Epidermal melanocyte (primary cell): ENCODE measurements at regions not wholly inside any gene's neighbourhood (a gene's known extent, or its start where the extent isn't known, plus 50 kb on each side); places are given as distances from the start of the nearest gene placed in this dataset.

ENCODE experiments used
- DNase-seq: peaks from one replicate; pipeline ENCODE4 v3.0.0; 2011; ENCODE audit warnings: low spot score; ENCODE audit not compliant: insufficient read length

DNA sequence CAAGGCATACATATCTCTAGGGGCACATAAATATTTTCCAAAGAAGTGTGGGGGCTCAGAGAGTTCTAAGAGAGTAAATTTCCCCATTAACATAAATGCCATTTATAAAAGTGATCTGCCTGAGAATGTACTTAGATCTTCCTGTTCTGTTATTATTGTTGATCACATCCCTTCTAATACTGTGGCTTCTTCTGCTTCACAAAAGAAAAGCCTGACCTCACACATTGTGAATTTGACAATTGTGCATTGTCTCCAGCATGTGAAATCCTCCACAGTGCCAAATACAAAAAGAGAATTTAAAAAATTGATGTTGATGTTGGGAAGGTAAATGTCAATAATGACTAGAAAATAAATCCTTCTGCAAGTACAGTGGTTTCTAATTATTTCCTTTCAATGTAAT, 330.5 kb upstream of the LRIG3 start:
- no peak for DNase-seq

DNA sequence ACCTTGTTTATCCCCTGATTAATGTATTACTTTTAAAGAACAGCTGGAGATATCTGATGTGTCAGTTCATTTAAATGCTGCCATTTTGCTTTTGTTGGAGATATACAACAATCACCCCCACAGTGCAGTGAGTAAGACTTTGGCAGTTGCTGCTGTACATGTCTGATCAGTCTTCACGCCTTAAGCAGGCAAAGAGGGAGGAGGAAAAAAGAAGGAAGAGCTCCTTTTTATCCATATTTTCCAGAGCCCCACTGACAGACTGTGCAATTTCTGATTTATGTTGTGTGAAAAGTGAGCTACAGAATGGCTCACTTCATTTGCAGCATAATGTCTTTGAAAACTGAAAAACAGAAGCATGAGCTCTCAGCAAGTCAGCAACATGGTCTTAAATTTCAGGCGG, 319.7 kb upstream of the LRIG3 start:
- no peak for DNase-seq

GRCh38 chr12:59234391-59234790, 314.1 kb upstream of the LRIG3 start:
- no peak for DNase-seq

DNA sequence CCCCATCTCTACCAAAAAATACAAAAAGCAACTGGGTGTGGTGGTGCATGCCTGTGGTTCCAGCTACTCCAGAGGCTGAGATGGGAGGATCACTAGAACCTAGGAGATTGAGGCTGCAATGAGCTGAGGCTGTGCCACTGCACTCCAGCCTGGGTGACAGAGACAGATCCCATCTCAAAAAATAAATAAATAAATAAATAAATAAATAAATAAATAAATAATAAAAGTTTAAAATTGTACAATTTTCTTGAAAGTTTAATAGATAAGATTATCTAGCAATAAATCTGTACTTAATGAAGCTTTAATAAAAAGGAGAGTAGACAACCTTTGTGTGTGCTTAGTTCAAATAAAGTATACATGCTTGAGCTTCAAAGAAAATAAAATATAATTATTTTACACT, 310.0 kb upstream of the LRIG3 start:
- no peak for DNase-seq

DNA sequence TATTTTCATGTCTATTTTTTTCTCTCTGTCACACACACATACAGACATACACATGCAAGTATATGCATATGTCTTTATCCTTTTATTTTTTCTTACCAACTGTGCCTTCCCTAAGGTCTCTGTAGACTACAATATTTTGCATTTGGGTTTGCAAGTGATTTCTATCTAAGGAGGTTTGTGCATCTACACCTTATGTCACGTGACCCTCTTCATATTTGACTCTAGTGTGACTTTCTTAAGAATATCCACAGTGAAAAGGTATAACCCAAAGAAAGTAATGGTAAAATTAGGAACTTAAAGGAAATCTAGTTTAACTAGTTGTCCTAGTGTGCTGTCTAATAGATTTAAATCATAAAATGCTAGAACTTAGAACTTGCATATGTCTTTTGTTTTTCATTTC, 298.8 kb upstream of the LRIG3 start:
- no peak for DNase-seq

DNA sequence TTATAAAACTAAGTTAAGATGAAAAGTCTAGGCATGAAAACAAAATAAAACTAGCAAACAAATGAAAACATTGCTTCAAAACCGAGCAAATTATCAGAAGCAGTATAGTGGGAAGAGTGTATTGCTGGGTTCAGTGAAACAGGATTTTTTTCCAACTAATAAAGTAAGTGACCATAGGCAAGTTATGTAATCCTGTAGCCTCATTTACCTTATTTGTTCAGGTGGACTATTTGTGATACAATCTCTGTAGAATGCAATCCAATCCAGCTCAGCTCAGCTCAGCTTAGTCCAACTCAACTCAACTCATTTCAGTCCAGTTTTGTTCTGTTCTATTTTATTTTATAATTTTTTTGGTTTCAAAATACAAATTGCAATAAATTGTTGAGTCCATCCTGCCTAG, 276.7 kb upstream of the LRIG3 start:
- DNase-seq: no peak

DNA sequence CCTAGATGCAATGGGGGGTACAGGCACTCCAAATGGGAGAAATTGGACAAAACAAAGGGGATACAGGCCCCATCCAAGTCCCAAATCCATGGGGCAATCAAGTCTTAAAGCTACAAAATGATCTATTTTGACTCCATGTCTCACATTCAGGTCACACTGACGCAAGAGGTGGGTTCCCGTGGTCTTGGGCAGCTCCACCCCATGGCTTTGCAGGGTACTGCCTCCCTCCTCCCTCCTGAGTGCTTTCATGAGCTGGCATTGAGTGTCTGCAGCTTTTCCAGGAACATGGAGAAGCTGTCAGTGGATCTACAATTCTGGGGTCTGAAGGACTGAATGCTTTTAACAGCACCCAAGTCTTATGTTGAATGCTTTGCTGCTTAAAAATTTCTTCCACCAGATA, 274.5 kb upstream of the LRIG3 start:
- no peak for DNase-seq

GRCh38 chr12:59193476-59194050, 273.3 kb upstream of the LRIG3 start:
- DNase-seq: no peak

DNA sequence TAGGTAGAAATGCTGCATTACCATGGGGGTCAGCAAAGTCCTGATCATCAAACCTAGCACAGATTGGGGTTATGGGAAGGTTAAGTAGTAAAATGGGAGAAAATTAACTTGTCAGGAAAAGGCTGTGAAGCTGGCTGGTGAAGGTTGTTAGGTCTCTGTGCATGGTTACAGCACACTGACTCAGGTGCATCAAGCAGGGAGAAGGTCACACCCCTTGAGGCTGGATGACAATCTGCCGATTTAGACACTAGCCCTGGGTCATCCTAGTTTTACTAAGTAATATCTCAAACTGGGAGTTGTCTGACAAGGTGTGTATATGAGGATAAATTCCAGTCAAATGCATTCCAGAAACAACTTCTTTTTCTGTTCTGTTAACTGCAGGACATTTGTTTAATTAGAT, 271.1 kb upstream of the LRIG3 start:
- DNase-seq: no peak

- no peak for DNase-seq
Observed at GRCh38 chr12:59186451-59186850, 266.1 kb upstream of the LRIG3 start.

DNA sequence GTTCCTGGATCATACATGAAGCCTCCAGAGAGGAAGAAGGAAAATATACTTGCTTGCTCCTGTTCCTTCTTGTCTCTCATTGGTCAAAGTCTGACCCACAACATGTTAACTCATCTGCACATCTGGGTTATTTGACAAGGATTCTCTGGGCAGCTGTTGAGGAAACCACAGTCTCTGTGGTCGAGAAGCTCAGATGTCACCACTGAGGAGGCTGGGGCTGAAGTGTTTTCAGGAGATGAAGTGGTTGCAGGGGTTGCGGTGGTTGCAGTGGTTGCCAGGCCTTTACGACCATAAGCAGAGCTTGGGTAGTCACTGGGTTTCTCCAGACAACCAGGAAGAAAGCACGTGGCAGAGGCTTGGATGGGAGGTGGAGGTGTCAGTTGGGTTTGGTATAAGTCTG, 265.0 kb upstream of the LRIG3 start:
- DNase-seq: no peak

- no peak for DNase-seq
Observed at GRCh38 chr12:59182658-59183455, 262.6 kb upstream of the LRIG3 start.

GRCh38 chr12:59182191-59182590, 261.9 kb upstream of the LRIG3 start:
- DNase-seq: no peak

GRCh38 chr12:59181196-59181777, 261.0 kb upstream of the LRIG3 start:
- DNase-seq: no peak

- no peak for DNase-seq
Observed at GRCh38 chr12:59179231-59179630, 258.9 kb upstream of the LRIG3 start.

GRCh38 chr12:59173695-59174094, 253.4 kb upstream of the LRIG3 start:
- no peak for DNase-seq

- DNase-seq: no peak
Observed at GRCh38 chr12:59168647-59169046, 248.3 kb upstream of the LRIG3 start.

DNA sequence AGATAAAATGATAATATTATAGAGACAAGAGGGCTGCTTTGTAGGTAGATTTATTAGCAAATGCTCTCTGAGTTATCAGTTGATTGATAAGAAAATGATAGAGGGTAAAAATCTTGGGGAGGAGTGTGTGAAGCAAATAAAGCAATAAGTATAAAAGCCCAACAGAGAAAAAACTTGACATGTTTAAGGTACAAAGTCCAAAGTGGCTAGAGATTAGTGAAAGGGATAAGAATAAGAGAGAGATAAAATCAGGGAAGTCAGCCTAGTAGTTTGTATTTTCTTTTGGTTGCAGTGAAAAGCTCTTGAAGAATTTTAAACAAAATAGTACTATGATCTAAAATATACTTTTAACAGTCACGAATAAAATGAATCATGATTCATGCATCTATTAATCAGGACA, 246.2 kb upstream of the LRIG3 start:
- DNase-seq: no peak

DNA sequence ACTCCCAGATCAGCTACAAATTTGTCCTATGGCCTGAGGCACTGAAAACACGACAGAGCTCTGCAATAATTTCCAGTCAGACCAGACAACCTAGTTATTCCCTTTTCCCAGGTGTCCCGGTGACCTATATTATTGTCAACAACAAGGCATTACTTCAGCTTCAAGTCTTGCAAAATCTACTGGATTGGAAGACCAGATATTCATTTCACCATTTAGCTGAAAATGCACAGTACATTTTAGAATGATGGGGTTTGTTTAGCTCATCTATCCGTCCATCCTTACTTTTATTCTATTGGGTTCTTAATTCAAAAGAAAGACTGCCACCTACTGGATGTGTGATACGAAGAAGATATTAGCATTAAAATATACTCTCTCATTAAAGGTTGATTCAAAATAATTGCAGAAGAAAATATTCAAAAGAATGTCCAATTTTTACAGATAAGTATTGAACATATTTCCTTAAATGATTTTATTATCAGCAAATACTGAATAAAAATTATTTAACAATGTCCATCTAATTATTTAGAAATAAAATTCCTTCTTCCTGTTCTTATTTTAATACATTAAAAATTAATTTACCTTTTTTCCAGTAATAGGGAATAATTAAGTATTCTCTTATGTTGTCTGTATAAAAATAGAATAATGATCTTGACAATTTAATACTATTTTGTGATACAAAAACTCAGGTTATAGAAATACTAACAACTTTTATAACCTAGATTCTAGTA, 244.9 kb upstream of the LRIG3 start:
- DNase-seq: no peak

DNA sequence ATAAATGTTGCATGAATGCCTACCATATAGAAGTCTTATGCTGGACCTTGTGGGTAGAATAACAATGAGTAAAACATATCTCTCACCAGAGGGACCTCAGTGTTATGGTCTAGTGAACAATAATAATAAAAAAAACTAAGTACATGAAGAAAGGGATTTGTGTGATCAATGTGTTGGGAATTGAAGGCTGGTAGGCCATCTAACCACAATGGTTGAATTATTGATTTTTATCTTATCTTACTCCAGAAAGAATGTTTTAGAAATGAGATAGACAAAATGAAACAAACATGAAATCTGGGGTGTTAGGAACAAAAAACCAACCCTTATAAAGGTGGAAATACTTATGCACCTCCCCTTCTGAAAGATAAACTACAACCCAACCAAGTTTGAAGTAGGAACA, 243.9 kb upstream of the LRIG3 start:
- DNase-seq: no peak

- DNase-seq: no peak
Observed at GRCh38 chr12:59158681-59159080, 238.4 kb upstream of the LRIG3 start.

- DNase-seq: no peak
Observed at GRCh38 chr12:59158066-59158465, 237.8 kb upstream of the LRIG3 start.
